DMS114 treated with DMSO at 0.1 percent for 48 hours (cell line): ENCODE measurements at regions not wholly inside any gene's neighbourhood (a gene's known extent, or its start where the extent isn't known, plus 50 kb on each side); places are given as distances from the start of the nearest gene placed in this dataset.
"Not testable (repeated sequence)": the region's sequence is repeated elsewhere in the genome, so short reads cannot be mapped to it uniquely, and the experiment has no call there.

ENCODE experiments used
- DNase-seq: peaks from one replicate; lab custom pipeline; 2025; ENCODE audit not compliant: unreplicated experiment; lab: John Stamatoyannopoulos, UW

DNA sequence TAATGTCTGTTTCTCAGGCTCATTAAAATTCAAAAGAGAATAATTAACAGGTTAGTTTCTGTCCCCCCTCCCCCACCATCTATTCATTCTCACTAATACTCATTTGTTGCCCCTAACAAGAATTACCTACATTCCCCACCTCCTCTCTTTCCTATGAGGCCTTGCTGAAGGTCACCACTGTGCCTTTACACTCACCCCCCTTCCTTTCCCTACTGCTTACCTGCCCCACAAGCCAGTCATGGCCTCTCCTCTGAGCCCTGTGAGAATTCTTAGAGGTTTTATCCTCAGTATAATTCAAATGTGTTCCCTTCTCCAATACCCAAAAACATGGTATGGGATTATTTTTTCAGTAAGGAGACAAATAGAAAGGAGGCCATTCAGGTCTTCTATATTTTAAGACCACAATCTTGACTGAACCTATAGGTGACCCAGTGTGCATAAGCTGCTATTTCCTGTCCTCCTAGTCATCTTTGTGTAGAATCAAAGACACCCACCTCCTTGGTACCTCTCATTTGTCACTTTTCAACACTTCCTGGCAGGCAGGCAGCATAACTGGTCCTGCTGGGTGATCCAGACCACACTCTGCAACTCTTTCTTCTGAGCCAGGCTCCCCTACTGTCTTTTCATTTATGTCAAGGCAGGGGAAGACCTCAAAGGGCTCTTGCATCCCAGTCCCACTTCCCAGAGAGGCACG, 55.8 kb upstream of the PLGLB2 start:
- not testable (repeated sequence) for DNase-seq

- DNase-seq, result not testable (repeated sequence)
These were observed 55.0 kb upstream of the PLGLB2 start for GRCh38 chr2:87692914-87693313.

GRCh38 chr2:87693882-87694281, 54.0 kb upstream of the PLGLB2 start:
- not testable (repeated sequence) for DNase-seq

GRCh38 chr2:87695596-87696323, 52.1 kb upstream of the PLGLB2 start:
- DNase-seq, result not testable (repeated sequence)
